Activated naive CD8-positive, alpha-beta T cell treated with anti-CD3 and anti-CD28 coated beads, Interleukin-2, amount 50 U/mL, for 16 hours (primary cell): ENCODE measurements at regions not wholly inside any gene's neighbourhood (a gene's known extent, or its start where the extent isn't known, plus 50 kb on each side); places are given as distances from the start of the nearest gene placed in this dataset.
"Not testable (repeated sequence)": the region's sequence is repeated elsewhere in the genome, so short reads cannot be mapped to it uniquely, and the experiment has no call there.

Experiments used
- DNase-seq: peaks from one replicate; pipeline ENCODE4 v3.0.0-alpha.2; 2020; ENCODE audit warnings: low read depth, low spot score

- DNase-seq = no peak
Measured at GRCh38 chr4:12110627-12111026, 681.9 kb upstream of the HS3ST1 start.

GRCh38 chr4:12109056-12109455, 680.4 kb upstream of the HS3ST1 start:
- not testable (repeated sequence) for DNase-seq

GRCh38 chr4:12105519-12105918, 676.8 kb upstream of the HS3ST1 start:
- no peak for DNase-seq

GRCh38 chr4:12089920-12090319, 661.2 kb upstream of the HS3ST1 start:
- DNase-seq = not testable (repeated sequence)

- DNase-seq = no peak
Measured at GRCh38 chr4:12084690-12085089, 656.0 kb upstream of the HS3ST1 start.

GRCh38 chr4:12071316-12071715, 642.6 kb upstream of the HS3ST1 start:
- DNase-seq = no peak

GRCh38 chr4:12053966-12054365, 625.3 kb upstream of the HS3ST1 start:
- no peak for DNase-seq

- DNase-seq = no peak
Measured at GRCh38 chr4:12053556-12053955, 624.9 kb upstream of the HS3ST1 start.

GRCh38 chr4:12050357-12050756, 621.7 kb upstream of the HS3ST1 start:
- no peak for DNase-seq

GRCh38 chr4:12042818-12043217, 614.1 kb upstream of the HS3ST1 start:
- no peak for DNase-seq

GRCh38 chr4:12041828-12042227, 613.1 kb upstream of the HS3ST1 start:
- no peak for DNase-seq

- no peak for DNase-seq
Measured at GRCh38 chr4:12036450-12036849, 607.8 kb upstream of the HS3ST1 start.

GRCh38 chr4:12028258-12028657, 599.6 kb upstream of the HS3ST1 start:
- no peak for DNase-seq

GRCh38 chr4:12022409-12022808, 593.7 kb upstream of the HS3ST1 start:
- DNase-seq = no peak

GRCh38 chr4:12016729-12017128, 588.0 kb upstream of the HS3ST1 start:
- no peak for DNase-seq

GRCh38 chr4:12005471-12005870, 576.8 kb upstream of the HS3ST1 start:
- no peak for DNase-seq

- not testable (repeated sequence) for DNase-seq
Measured at GRCh38 chr4:11996581-11996980, 567.9 kb upstream of the HS3ST1 start.

- DNase-seq = no peak
Measured at GRCh38 chr4:11976726-11977263, 548.1 kb upstream of the HS3ST1 start.

GRCh38 chr4:11973270-11973669, 544.6 kb upstream of the HS3ST1 start:
- DNase-seq = no peak

- no peak for DNase-seq
Measured at GRCh38 chr4:11970754-11971153, 542.1 kb upstream of the HS3ST1 start.

GRCh38 chr4:11966782-11967181, 538.1 kb upstream of the HS3ST1 start:
- DNase-seq = no peak

GRCh38 chr4:11954093-11954492, 525.4 kb upstream of the HS3ST1 start:
- no peak for DNase-seq

- no peak for DNase-seq
Measured at GRCh38 chr4:11949355-11949754, 520.7 kb upstream of the HS3ST1 start.

GRCh38 chr4:11947629-11948028, 518.9 kb upstream of the HS3ST1 start:
- DNase-seq = not testable (repeated sequence)
